ENCODE measurements at regions not wholly inside any gene's neighbourhood (a gene's known extent, or its start where the extent isn't known, plus 50 kb on each side); places are given as distances from the start of the nearest gene placed in this dataset.

- Histone ChIP-seq H3K4me3 (ENCODE audit: extremely low read depth in 1 of 4, insufficient read depth in 2 of 4, low read depth in 3 of 4, low read length in 4 of 4) (no peak overlapping the region), H4K91ac (replicated peaks; ENCODE audit: insufficient read length, low read length) (no peak overlapping the region), H3K36me3 (ENCODE audit: control insufficient read depth in 2 of 4, insufficient read depth in 4 of 4, low read length in 3 of 4) (no peaks in the 10 kb centered on the region), H4K8ac (ENCODE audit: extremely low read depth, insufficient read depth, low read length) (no peak overlapping the region), H2BK5ac (ENCODE audit: low read depth, low read length) (no peak overlapping the region), H3K9ac (replicated peaks in 1 of 4; ENCODE audit: extremely low read depth in 1 of 4, low read depth in 3 of 4, low read length in 3 of 4) (no peak overlapping the region), H4K5ac (ENCODE audit: insufficient read length, low read depth, low read length) (no peak overlapping the region), H2AK5ac (ENCODE audit: low read depth, low read length) (no peak overlapping the region), H3K4me2 (ENCODE audit: insufficient read depth in 1 of 2, low read depth in 2 of 2, low read length in 2 of 2) (no peak overlapping the region), H3K27me3 (replicated peaks in 1 of 4; ENCODE audit: control insufficient read depth in 3 of 4, extremely low read depth in 1 of 4, insufficient read depth in 3 of 4, low read length in 3 of 4) (no peaks in the 10 kb centered on the region), H3K56ac (replicated peaks; ENCODE audit: insufficient read length, low read depth, low read length) (no peak overlapping the region), H2AFZ (ENCODE audit: low read length) (no peak overlapping the region), H2BK120ac (replicated peaks; ENCODE audit: low read depth, low read length) (no peak overlapping the region), H3K9me3 (ENCODE audit: insufficient read depth in 2 of 2, low read depth in 1 of 2, low read length in 1 of 2) (no peaks in the 10 kb centered on the region), H3K27ac (ENCODE audit: low read depth, low read length) (no peak overlapping the region), H2BK12ac (ENCODE audit: low read depth, low read length) (no peak overlapping the region), H2BK15ac (ENCODE audit: low read length) (no peak overlapping the region), H3K79me2 (ENCODE audit: control insufficient read depth in 1 of 2, insufficient read depth in 2 of 2, low read length in 2 of 2) (no peaks in the 10 kb centered on the region), H3K4me1 (replicated peaks in 1 of 4; ENCODE audit: control insufficient read depth in 3 of 4, insufficient read depth in 4 of 4, low read length in 3 of 4) (no peaks in the 10 kb centered on the region), H2BK20ac (ENCODE audit: low read length) (no peak overlapping the region), H3K23ac (ENCODE audit: insufficient read length) (no peak overlapping the region), H3K14ac (ENCODE audit: insufficient read length) (no peak overlapping the region), H3K23me2 (ENCODE audit: low read depth, low read length) (no peaks in the 10 kb centered on the region), H3K4ac (replicated peaks; ENCODE audit: insufficient read length, low read depth, low read length) (no peak overlapping the region), H4K20me1 (replicated peaks in 1 of 2; ENCODE audit: control insufficient read depth in 1 of 2, insufficient read depth in 2 of 2, low read length in 2 of 2) (no peaks in the 10 kb centered on the region), H3K18ac (ENCODE audit: extremely low read depth, low read length) (no peak overlapping the region), H3K79me1 (ENCODE audit: low read depth, low read length) (no peaks in the 10 kb centered on the region)
- ChIA-PET CTCF (ENCODE audit: partially characterized antibody) (interaction anchor here (0.6 kb wide), 1 partner anchor 622 kb away, joined by 3 read pairs; no protein-coding TSS in a partner anchor), POLR2A (ENCODE audit: partially characterized antibody) (no interaction called here)
- TF ChIP-seq TBP (IDR thresholded peaks at IDR 0.05; ENCODE audit: low read depth, low read length) (no peak), CREB1 (IDR thresholded peaks at IDR 0.05) (no peak), RXRA (IDR thresholded peaks at IDR 0.05; ENCODE audit: insufficient read depth, low read depth, low read length) (no peak), SUZ12 (IDR thresholded peaks at IDR 0.05; ENCODE audit: low read length) (no peak), FOSL1 (IDR thresholded peaks at IDR 0.05; ENCODE audit: insufficient read depth, low read depth, low read length) (no peak), SP4 (IDR thresholded peaks at IDR 0.05; ENCODE audit: low read length) (no peak), RBBP5 (IDR thresholded peaks at IDR 0.05; ENCODE audit: borderline replicate concordance, low read depth, low read length) (no peak), TCF12 (IDR thresholded peaks at IDR 0.05; ENCODE audit: low read depth, low read length) (no peak), CTCF (IDR thresholded peaks at IDR 0.05; ENCODE audit: control extremely low read depth in 1 of 3, insufficient read depth in 1 of 3, low read depth in 1 of 3, low read length in 3 of 3) (no peak), HDAC2 (IDR thresholded peaks at IDR 0.05; ENCODE audit: borderline replicate concordance in 1 of 2, low read depth in 2 of 2, low read length in 2 of 2) (no peak), CHD2 (IDR thresholded peaks at IDR 0.05; ENCODE audit: low read length) (no peak)
- TF ChIP-seq, protein P1, sequence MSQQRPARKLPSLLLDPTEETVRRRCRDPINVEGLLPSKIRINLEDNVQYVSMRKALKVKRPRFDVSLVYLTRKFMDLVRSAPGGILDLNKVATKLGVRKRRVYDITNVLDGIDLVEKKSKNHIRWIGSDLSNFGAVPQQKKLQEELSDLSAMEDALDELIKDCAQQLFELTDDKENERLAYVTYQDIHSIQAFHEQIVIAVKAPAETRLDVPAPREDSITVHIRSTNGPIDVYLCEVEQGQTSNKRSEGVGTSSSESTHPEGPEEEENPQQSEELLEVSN (IDR thresholded peaks at IDR 0.05), result no peak
- DNase-seq (ENCODE audit: low read depth in 1 of 2, low spot score in 2 of 2), result no peak
- FAIRE-seq, result no peak
- 93% methylated on average over 3 of the region's 3 CpGs; no CpG with 5 or more reads in 1 of the 2 experiments for WGBS, 2 experiments (ENCODE audit: extremely low coverage in 1 of 2, insufficient coverage in 1 of 2, insufficient read length in 1 of 2, insufficient replicate concordance in 2 of 2, low coverage in 1 of 2, low lambda C conversion rate in 2 of 2, missing lambda C conversion rate in 1 of 2)
These were observed 159.6 kb upstream of the FGGY start for GRCh38 chr1:59137276-59137615.

Data from H1 (cell line).